K562 (cell line): ENCODE measurements at regions not wholly inside any gene's neighbourhood (a gene's known extent, or its start where the extent isn't known, plus 50 kb on each side); places are given as distances from the start of the nearest gene placed in this dataset.

Experiments used
- ATAC-seq: fragments of 200-7000 bp; cut with Tn5 transposase; 3 replicates; pipeline ENCODE4 v1.9.1; 2020; ENCODE audit warnings: moderate library complexity
- BruUV-seq: library from RNA; stranded (reverse); fragments of 400-500 nt; replicated peaks from 2 replicates; lab custom pipeline; 2021; lab: Mats Ljungman, UMichigan
- CTCF ChIA-PET: fragments of 300-600 bp; formaldehyde crosslinking; extraction: SDS; loops from one replicate; lab custom pipeline; 2021; ENCODE audit warnings: low intra/inter-chr PET ratio; lab: Yijun Ruan, JAX
- POLR2A ChIA-PET: fragments of 300-600, 350-650 bp; sonication (Branson Sonifier 250); formaldehyde crosslinking; extraction: SDS; loops from one replicate; lab custom pipeline; 2021; ENCODE audit warnings: antibody characterized with exemption, inconsistent platforms; lab: Yijun Ruan, JAX
- DNase-seq, 4 experiments: peaks; one replicate each; pipeline versions ENCODE4 v3.0.0 to v3.0.0-alpha.2; 2011 to 2018; ENCODE audit warnings: low spot score in 3 of 4, mixed read lengths in 3 of 4; ENCODE audit errors: extremely low read depth in 1 of 4
- FAIRE-seq: peaks from 2 replicates; lab custom pipeline; 2011; peaks lifted over from hg19 to GRCh38; lab: Jason Lieb, UNC
- H2AFZ ChIP-seq: 2 replicates; pipeline ENCODE4 v1.6.0; 2011; ENCODE audit warnings: low read depth, low read length, control low read depth, inconsistent platforms
- H3K27ac ChIP-seq: fragments of 200-600 bp; 3 replicates; pipeline ENCODE4 v1.8.0; 2011; ENCODE audit warnings: low read depth, mild to moderate bottlenecking, control low read depth, inconsistent platforms, low read length, moderate library complexity, mixed read lengths; ENCODE audit errors: extremely low read depth
- H3K27me3 ChIP-seq, 2 experiments: fragments of 300-600 bp in 1 of 2; 2 replicates in 1 of 2; 3 replicates in 1 of 2; pipeline versions ENCODE4 v1.6.0 to v1.8.0; 2011; ENCODE audit warnings: inconsistent platforms in 2 of 2, low read length in 2 of 2, mild to moderate bottlenecking in 1 of 2, mixed read lengths in 1 of 2, moderate library complexity in 1 of 2; ENCODE audit not compliant: control insufficient read depth in 2 of 2, insufficient read depth in 2 of 2
- H3K36me3 ChIP-seq: fragments of 300-600 bp; 3 replicates; pipeline ENCODE4 v1.8.0; 2011; ENCODE audit warnings: mild to moderate bottlenecking, low read length, inconsistent platforms; ENCODE audit not compliant: control insufficient read depth, insufficient read depth
- H3K4me1 ChIP-seq, 2 experiments: fragments of 200-600 bp in 1 of 2; replicated peaks in 1 of 2; 2 replicates in 1 of 2; 3 replicates in 1 of 2; pipeline versions ENCODE4 v1.5.1 to v1.8.0; 2011; ENCODE audit warnings: inconsistent platforms in 2 of 2, low read length in 2 of 2, mild to moderate bottlenecking in 1 of 2, mixed read lengths in 1 of 2, moderate library complexity in 1 of 2; ENCODE audit not compliant: control insufficient read depth in 2 of 2, insufficient read depth in 2 of 2
- H3K4me2 ChIP-seq: 2 replicates; pipeline ENCODE4 v1.6.1; 2011; ENCODE audit warnings: low read length, control low read depth, inconsistent platforms, mixed read lengths; ENCODE audit not compliant: insufficient read depth
- H3K4me3 ChIP-seq: fragments of 200-600 bp; sonication (generic), shearing (Covaris generic); 2 replicates; pipeline ENCODE4 v1.5.1; 2016; ENCODE audit warnings: control low read depth, inconsistent platforms
- H3K79me2 ChIP-seq: fragments of 200-600 bp; 3 replicates; pipeline ENCODE4 v1.8.0; 2011; ENCODE audit warnings: low read length, inconsistent platforms; ENCODE audit not compliant: control insufficient read depth, insufficient read depth
- H3K9ac ChIP-seq, 2 experiments: 2 replicates each; pipeline versions ENCODE4 v1.6.0 to v1.6.1; 2011; ENCODE audit warnings: low read depth in 2 of 2, low read length in 2 of 2, control low read depth in 1 of 2, inconsistent platforms in 1 of 2, mild to moderate bottlenecking in 1 of 2, mixed read lengths in 1 of 2; ENCODE audit not compliant: insufficient read depth in 1 of 2
- H3K9me1 ChIP-seq: one replicate; pipeline ENCODE4 v1.6.0; 2011; ENCODE audit warnings: inconsistent platforms, mild to moderate bottlenecking, low read length, moderate library complexity; ENCODE audit not compliant: control insufficient read depth, insufficient read depth
- H3K9me3 ChIP-seq: replicated peaks from 2 replicates; pipeline ENCODE4 v1.5.1; 2011; ENCODE audit warnings: low read depth, low read length, inconsistent platforms; ENCODE audit not compliant: control insufficient read depth, insufficient read depth
- H4K20me1 ChIP-seq: replicated peaks from 2 replicates; pipeline ENCODE4 v1.6.1; 2011; ENCODE audit warnings: low read length, inconsistent platforms, mixed read lengths; ENCODE audit not compliant: control insufficient read depth, insufficient read depth
- BRF1 ChIP-seq: IDR thresholded peaks from 3 replicates; pipeline ENCODE4 v1.6.1; 2011; ENCODE audit warnings: borderline replicate concordance, mild to moderate bottlenecking; ENCODE audit not compliant: insufficient read length; ENCODE audit errors: extremely low read depth
- CAMTA2 ChIP-seq: fragments of 250-450 bp; sonication (Bioruptor Pico); conservative IDR thresholded peaks from 2 replicates; pipeline ENCODE4 v1.5.1; 2022
- E2F3 ChIP-seq: fragments of 250-450 bp; sonication (Bioruptor Pico); IDR thresholded peaks from 2 replicates; pipeline ENCODE4 v1.4.0; 2020; ENCODE audit warnings: mild to moderate bottlenecking
- HMGN3 ChIP-seq: IDR thresholded peaks from 2 replicates; pipeline ENCODE4 v1.6.1; 2011; ENCODE audit warnings: borderline replicate concordance, low read depth, mild to moderate bottlenecking, mixed read lengths, low read length; ENCODE audit not compliant: insufficient read length; ENCODE audit errors: extremely low read depth
- JUNB ChIP-seq: fragments of 450-650 bp; formaldehyde crosslinking; conservative IDR thresholded peaks from 2 replicates; pipeline ENCODE4 v1.4.0; 2020; ENCODE audit warnings: mild to moderate bottlenecking
- THRAP3 ChIP-seq: fragments of 450-650 bp; IDR thresholded peaks from 2 replicates; pipeline ENCODE4 v1.6.1; 2016; ENCODE audit warnings: mild to moderate bottlenecking, inconsistent platforms, borderline replicate concordance
- ZNF354B ChIP-seq: fragments of 250-450 bp; sonication (Bioruptor Pico); IDR thresholded peaks from 2 replicates; pipeline ENCODE4 v1.4.0; 2020
- ZSCAN32 ChIP-seq: fragments of 450-650 bp; formaldehyde crosslinking; IDR thresholded peaks from 2 replicates; pipeline ENCODE4 v1.4.0; 2020; ENCODE audit warnings: mild to moderate bottlenecking, moderate library complexity
- in situ Hi-C: fragments of 300-500 bp; cut with MboI; formaldehyde crosslinking; loops from 4 replicates; pipeline ENCODE4 v1.15.0; 2018; ENCODE audit warnings: inconsistent platforms, mixed read lengths
- intact Hi-C: fragments of 100-400 bp; cut with micrococcal nuclease; formaldehyde crosslinking; loops from 2 replicates; pipeline ENCODE4 v1.14.2; 2022
- TF ChIP-seq, protein P1 (sequence below): fragments of 450-650 bp; IDR thresholded peaks from 2 replicates; pipeline ENCODE4 v1.6.1; 2018; ENCODE audit not compliant: partially characterized antibody
- TF ChIP-seq, protein P2 (sequence below): sonication (generic); formaldehyde crosslinking; IDR thresholded peaks from 2 replicates; pipeline ENCODE4 v1.8.0; 2022; ENCODE audit warnings: missing genetic modification reagents, mild to moderate bottlenecking, borderline replicate concordance

DNA sequence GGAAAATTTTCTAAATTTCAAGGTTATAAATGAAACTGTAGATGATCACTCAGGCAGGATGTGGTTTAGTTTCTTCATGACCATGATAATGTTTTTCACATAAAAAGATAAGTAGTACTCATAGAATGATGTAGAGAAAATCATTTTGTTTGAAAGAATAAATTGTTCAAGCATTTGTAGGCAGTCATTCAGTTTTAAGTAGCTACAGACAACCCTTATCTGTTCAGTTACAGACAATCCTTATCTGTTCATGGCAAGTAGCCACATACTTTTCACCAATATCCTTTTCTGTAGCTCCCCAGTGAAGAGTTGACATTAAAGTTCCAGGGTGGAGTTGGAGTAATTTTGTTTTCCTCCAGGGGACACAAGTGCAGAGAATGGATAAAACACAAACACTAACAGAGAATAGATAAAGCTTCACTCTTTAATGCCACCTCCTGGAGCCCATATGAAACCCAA is 278.1 kb upstream of the TNC start:
- Histone ChIP-seq H3K4me2 (no peak overlapping the region), H2AFZ (no peak overlapping the region), H3K27ac (no peak overlapping the region), H3K9ac (no peak overlapping the region), H3K9me3 (no peaks in the 10 kb centered on the region; the same call in 1 of the 2 replicates), H3K36me3 (no peaks in the 10 kb centered on the region), H4K20me1 (no peaks in the 10 kb centered on the region), H3K4me1 (no peaks in the 10 kb centered on the region), H3K9me1 (no peaks in the 10 kb centered on the region), H3K4me3 (no peak overlapping the region), H3K27me3 (no peaks in the 10 kb centered on the region), H3K79me2 (no peaks in the 10 kb centered on the region)
- intact Hi-C loops: no loop called here
- in situ Hi-C loops: no loop called here
- DNase-seq (no peak), ATAC-seq (no peak), FAIRE-seq (no peak)
- POLR2A ChIA-PET: no interaction called here
- TF ChIP-seq BRF1: no peak
- no peak for TF ChIP-seq ZSCAN32 (CRISPR knock-in tag)
- TF ChIP-seq, protein P1, sequence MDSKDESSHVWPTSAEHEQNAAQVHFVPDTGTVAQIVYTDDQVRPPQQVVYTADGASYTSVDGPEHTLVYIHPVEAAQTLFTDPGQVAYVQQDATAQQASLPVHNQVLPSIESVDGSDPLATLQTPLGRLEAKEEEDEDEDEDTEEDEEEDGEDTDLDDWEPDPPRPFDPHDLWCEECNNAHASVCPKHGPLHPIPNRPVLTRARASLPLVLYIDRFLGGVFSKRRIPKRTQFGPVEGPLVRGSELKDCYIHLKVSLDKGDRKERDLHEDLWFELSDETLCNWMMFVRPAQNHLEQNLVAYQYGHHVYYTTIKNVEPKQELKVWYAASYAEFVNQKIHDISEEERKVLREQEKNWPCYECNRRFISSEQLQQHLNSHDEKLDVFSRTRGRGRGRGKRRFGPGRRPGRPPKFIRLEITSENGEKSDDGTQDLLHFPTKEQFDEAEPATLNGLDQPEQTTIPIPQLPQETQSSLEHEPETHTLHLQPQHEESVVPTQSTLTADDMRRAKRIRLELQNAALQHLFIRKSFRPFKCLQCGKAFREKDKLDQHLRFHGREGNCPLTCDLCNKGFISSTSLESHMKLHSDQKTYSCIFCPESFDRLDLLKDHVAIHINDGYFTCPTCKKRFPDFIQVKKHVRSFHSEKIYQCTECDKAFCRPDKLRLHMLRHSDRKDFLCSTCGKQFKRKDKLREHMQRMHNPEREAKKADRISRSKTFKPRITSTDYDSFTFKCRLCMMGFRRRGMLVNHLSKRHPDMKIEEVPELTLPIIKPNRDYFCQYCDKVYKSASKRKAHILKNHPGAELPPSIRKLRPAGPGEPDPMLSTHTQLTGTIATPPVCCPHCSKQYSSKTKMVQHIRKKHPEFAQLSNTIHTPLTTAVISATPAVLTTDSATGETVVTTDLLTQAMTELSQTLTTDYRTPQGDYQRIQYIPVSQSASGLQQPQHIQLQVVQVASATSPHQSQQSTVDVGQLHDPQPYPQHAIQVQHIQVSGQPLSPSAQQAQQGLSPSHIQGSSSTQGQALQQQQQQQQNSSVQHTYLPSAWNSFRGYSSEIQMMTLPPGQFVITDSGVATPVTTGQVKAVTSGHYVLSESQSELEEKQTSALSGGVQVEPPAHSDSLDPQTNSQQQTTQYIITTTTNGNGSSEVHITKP: no peak
- TF ChIP-seq, protein P2, sequence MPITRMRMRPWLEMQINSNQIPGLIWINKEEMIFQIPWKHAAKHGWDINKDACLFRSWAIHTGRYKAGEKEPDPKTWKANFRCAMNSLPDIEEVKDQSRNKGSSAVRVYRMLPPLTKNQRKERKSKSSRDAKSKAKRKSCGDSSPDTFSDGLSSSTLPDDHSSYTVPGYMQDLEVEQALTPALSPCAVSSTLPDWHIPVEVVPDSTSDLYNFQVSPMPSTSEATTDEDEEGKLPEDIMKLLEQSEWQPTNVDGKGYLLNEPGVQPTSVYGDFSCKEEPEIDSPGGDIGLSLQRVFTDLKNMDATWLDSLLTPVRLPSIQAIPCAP: no peak
- TF ChIP-seq ZNF354B (CRISPR knock-in tag): no peak
- TF ChIP-seq E2F3: no peak
- no peak for TF ChIP-seq JUNB (CRISPR knock-in tag)
- no peak for TF ChIP-seq HMGN3
- no peak for TF ChIP-seq CAMTA2 (CRISPR knock-in tag)
- TF ChIP-seq THRAP3: no peak
- CTCF ChIA-PET: no interaction called here
- BruUV-seq: no TSS peak
